HG02610 (cell line): ENCODE measurements at regions not wholly inside any gene's neighbourhood (a gene's known extent, or its start where the extent isn't known, plus 50 kb on each side); places are given as distances from the start of the nearest gene placed in this dataset.
"Not testable (repeated sequence)": the region's sequence is repeated elsewhere in the genome, so short reads cannot be mapped to it uniquely, and the experiment has no call there.

Source experiments
- ATAC-seq: cut with Tn5 transposase; IDR thresholded peaks from one replicate; pipeline ENCODE4 v1.9.1; 2021; ENCODE audit warnings: mild to moderate bottlenecking, moderate library complexity; ENCODE audit not compliant: unreplicated experiment

- no peak for ATAC-seq
Measured at GRCh38 chr12:67758521-67758920, 110.0 kb downstream of the DYRK2 start.

GRCh38 chr12:67759829-67760228 lies 111.3 kb downstream of the DYRK2 start:
- no peak for ATAC-seq

GRCh38 chr12:67760586-67761275 lies 112.2 kb downstream of the DYRK2 start:
- ATAC-seq: no peak

GRCh38 chr12:67761566-67761965 lies 113.0 kb downstream of the DYRK2 start:
- no peak for ATAC-seq

GRCh38 chr12:67764055-67764454 lies 115.5 kb downstream of the DYRK2 start:
- no peak for ATAC-seq

- ATAC-seq: no peak
Measured at GRCh38 chr12:67764946-67765619, 116.5 kb downstream of the DYRK2 start.

- ATAC-seq: no peak
Measured at GRCh38 chr12:67765776-67766766, 117.5 kb downstream of the DYRK2 start.

GRCh38 chr12:67772267-67773169 lies 124.0 kb downstream of the DYRK2 start:
- no peak for ATAC-seq

GRCh38 chr12:67773896-67774295 lies 125.4 kb downstream of the DYRK2 start:
- ATAC-seq: no peak

GRCh38 chr12:67774983-67775587 lies 126.5 kb downstream of the DYRK2 start:
- no peak for ATAC-seq

GRCh38 chr12:67780580-67781084 lies 132.1 kb downstream of the DYRK2 start:
- no peak for ATAC-seq

GRCh38 chr12:67782573-67782972 lies 134.0 kb downstream of the DYRK2 start:
- ATAC-seq: no peak

- no peak for ATAC-seq
Measured at GRCh38 chr12:67783393-67783792, 134.8 kb downstream of the DYRK2 start.

GRCh38 chr12:67784831-67785230 lies 136.3 kb downstream of the DYRK2 start:
- ATAC-seq: no peak

GRCh38 chr12:67786086-67786485 lies 137.5 kb downstream of the DYRK2 start:
- ATAC-seq: no peak

GRCh38 chr12:67788118-67788517 lies 139.6 kb downstream of the DYRK2 start:
- ATAC-seq: no peak

- ATAC-seq: no peak
Measured at GRCh38 chr12:67789266-67789665, 140.7 kb downstream of the DYRK2 start.

GRCh38 chr12:67790660-67791059 lies 142.1 kb downstream of the DYRK2 start:
- no peak for ATAC-seq

GRCh38 chr12:67791362-67791761 lies 142.8 kb downstream of the DYRK2 start:
- ATAC-seq: not testable (repeated sequence)

GRCh38 chr12:67792185-67792584 lies 143.6 kb downstream of the DYRK2 start:
- no peak for ATAC-seq
